ENCODE measurements at regions not wholly inside any gene's neighbourhood (a gene's known extent, or its start where the extent isn't known, plus 50 kb on each side); places are given as distances from the start of the nearest gene placed in this dataset.
A peak's percentile ranks its signal among the peaks of the same experiment; 100 is the strongest.

DNA sequence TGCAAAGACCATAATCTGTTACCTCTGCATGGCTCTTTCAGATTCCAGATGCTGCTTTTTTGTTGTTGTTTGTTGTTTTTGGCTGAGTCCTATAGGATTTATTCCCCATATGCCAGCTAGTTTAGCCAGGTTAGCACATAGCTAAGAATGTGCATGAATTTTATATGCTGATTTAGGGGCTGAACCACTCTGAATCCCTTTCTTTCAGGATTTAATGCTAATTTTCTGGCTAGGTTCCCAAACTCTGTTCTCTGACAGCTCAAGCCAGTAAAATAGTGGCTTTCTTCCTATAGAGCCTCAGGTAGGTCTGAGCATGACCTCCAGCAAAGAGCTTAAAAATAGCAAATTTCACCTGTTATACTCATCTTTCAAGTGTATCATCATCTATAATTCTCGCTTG is 521.4 kb downstream of the CAAP1 start:
- no peak for DNase-seq

GRCh38 chr9:26369093-26369492 is 523.5 kb downstream of the CAAP1 start:
- DNase-seq = no peak

DNA sequence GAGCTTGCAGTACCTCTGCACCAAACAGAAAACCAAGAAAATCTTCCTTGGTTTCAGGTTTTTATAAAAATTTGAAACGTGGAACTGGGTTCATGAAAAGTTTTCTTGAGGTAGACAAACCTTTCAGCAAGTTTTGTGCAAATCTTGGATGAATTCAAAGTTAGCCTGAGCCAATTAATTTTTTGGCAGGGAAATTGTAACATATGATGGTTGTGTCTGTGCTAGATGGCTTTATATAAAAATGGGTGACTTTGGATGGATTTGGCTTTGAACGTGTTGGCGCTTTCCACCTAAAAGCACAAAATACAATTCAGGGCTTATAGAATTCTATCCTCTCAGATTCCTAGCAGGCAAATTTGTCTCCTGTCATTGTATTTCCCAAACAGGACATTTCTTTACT is 524.4 kb downstream of the CAAP1 start:
- DNase-seq = no peak

DNA sequence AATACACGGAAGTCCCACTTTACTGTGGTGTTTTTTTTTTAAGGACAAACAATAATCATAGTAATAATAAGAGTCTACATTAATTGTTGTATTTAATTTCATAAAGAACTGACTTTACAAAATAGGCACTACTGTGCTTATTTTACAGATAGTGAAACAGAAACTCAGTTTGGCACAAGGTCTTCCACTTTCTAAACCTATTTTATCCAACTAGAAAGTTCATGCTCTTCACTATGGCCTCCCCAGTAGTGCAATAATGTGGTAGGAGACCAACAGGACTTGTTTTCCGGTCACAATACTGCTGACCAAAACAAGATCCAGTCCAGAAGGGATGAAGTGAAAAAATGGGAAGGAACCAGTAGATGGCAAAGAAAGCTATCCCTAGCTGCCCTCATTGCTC is 531.6 kb downstream of the CAAP1 start:
- DNase-seq = no peak

DNA sequence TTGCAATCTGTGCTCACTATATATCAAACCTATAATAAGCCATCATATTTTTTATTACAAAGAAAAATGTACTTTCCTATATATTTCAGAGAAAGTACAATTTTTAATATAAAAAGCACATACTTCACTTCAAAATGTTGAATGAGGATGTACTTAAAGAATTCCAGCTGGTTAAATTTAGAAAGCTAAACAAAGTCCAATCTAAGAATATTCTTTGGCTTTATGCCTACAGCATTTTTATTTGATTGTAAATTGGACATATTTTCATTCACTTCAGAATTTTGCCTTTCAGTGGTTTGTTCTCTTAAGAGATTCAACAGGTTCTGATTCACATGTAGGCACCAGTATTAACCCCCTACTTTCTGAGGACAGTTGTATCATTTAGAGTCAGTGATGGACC is 533.8 kb downstream of the CAAP1 start:
- DNase-seq = no peak

GRCh38 chr9:26357803-26358344 is 534.7 kb downstream of the CAAP1 start:
- DNase-seq = no peak

- no peak for DNase-seq
Observed at GRCh38 chr9:26356491-26356890, 536.1 kb downstream of the CAAP1 start.

- no peak for DNase-seq
Observed at GRCh38 chr9:26346942-26347477, 545.6 kb downstream of the CAAP1 start.

GRCh38 chr9:26341545-26341944 is 551.1 kb downstream of the CAAP1 start:
- DNase-seq = no peak

- no peak for DNase-seq
Observed at GRCh38 chr9:26339796-26340195, 552.8 kb downstream of the CAAP1 start.

DNA sequence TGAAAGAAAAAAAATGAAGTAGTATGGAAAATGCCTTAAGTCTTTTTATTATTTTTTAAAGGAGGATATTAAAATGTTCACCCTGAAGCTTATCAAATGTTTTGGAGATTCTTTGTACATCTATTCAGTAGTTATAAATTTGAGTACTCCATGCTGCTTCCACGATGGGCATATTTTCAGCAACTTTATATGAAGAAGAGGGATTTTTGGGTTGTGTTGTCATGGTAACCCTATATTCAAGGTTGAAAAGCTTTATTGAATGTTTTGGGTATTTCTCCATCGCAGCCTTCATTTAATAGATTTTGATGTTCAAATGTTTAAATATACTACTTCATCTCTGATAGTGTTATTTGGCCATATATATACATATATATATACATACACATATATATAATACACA is 557.5 kb downstream of the CAAP1 start:
- DNase-seq = no peak

DNA sequence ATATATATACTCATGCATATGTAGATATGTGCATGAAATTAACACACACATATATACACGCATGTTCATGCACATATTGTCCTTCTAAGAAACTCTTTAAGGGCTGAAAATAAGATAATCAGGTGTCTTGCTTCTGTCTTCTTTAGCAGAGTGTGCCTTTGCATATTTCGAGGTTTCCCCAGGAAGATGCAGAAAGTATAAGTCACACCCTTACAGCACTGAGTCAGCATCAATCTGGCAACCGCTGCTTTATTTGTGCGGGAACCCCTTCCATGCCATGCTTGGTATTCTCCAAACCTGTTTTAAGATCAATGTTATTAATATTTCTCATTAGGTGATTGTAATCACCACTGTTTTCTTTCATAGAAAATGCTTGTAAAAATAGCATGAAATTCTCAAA is 557.9 kb downstream of the CAAP1 start:
- no peak for DNase-seq

DNA sequence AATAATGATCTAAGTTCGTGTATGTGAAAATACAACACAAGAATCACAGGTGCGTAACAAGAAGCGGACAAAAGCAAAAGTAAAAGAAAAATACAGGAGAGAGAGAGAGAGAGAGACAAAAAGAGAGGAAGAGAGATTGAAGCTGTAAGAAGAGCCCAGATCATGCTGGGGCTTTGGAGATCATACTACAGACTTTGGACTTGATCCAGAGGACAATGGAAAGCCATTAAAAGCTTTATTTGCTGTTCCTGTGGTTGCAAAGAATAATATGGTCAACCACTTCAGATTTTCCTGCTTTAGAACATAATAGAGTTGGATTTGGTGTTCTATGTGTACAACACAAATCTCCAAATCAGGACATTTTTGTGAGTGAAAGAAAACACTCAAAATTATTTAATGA is 561.4 kb downstream of the CAAP1 start:
- DNase-seq = no peak

DNA sequence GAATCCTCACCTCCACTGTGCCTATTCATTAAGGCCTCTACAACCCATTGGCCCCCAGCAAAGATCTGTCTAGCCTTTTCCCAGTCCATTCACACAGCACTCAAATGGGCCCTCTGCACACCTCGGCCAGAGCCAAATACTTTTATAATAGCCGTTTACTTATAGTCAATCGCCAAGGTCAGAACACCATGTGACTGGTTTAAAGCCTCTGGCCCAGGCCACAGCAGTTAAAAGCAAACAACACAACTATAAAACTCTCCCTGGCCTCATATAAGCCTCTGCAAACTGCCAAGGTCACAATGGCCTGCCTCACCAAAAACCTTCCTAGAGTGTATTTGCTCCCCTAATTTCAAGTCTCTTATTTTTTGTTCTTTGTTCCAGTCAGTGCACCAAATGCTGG is 562.6 kb downstream of the CAAP1 start:
- no peak for DNase-seq

- DNase-seq = peak; percentile 50
Observed at GRCh38 chr9:26326563-26326962, 566.0 kb downstream of the CAAP1 start.

DNA sequence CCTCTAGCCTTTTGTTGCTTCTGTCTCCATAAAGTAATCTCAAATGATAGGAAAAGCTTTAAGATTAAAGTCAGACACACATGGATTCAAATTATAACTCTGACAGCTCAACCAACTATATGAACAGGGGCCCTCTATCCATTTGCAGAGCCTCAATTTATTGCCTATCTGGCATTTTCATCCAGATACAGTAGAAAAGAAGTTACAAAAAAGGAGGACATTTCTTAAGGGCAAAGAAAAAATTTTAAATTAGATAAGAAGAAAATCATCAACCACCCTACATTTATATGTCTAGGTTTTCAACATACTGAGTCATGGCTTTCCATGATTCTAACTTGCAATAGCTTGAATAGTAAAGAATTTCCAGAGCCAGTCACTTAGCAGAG is 567.2 kb downstream of the CAAP1 start:
- no peak for DNase-seq

DNA sequence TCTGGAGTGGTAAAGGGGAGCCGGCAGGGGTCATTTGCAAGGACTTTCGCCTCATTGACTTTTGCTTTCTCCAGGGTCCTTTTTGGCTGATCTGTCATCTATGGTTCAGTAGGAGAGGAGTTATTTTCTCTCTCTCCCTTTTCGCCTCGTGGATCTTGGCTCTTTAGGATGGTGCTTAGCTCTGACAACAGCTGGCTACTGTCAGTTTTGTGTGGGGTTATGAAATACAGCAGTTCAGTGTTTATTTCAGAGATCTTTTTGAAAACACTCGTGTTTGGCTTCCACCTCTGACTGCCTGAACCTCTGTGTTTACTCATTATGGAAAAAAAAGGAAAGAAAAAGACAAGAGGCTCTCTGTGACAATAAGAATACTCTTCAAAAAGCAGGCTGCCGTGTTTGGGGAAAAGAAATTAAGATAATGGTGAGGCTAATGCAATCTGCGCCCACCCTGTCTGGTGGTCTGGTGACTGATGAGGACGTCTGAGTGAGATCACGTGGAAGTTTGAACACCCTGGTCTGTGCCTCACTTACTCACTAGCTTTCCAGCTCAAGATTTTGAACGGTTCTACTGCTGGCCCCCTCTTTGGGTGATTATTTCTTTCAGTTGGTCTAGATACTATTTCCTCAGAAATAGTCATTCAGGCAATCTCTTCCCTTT is 567.7 kb downstream of the CAAP1 start:
- DNase-seq = no peak

DNA sequence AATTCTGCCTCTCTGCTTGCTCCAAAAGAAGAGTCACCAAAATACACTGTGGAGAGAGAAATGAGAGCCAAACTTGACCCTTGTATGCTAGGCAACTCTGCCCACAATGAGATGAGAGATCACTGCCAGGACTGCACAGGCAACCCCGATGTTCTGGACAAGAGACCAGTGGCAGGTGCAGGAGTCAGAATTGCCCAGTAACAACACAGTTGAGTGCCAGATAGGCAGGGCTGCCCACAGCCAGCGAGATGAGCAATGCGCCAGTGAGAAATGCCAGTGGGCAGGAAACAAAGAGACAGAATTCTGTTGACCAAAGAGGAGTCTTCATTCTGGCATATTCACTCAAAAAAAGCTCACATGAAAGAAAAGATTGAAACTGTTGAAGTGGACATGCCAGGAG is 570.7 kb downstream of the CAAP1 start:
- no peak for DNase-seq

- no peak for DNase-seq
Observed at GRCh38 chr9:26319859-26320258, 572.7 kb downstream of the CAAP1 start.

GRCh38 chr9:26313108-26313507 is 579.5 kb downstream of the CAAP1 start:
- DNase-seq = no peak

GRCh38 chr9:26311463-26311995 is 581.1 kb downstream of the CAAP1 start:
- no peak for DNase-seq

- DNase-seq = no peak
Observed at GRCh38 chr9:26310294-26310693, 582.3 kb downstream of the CAAP1 start.

DNA sequence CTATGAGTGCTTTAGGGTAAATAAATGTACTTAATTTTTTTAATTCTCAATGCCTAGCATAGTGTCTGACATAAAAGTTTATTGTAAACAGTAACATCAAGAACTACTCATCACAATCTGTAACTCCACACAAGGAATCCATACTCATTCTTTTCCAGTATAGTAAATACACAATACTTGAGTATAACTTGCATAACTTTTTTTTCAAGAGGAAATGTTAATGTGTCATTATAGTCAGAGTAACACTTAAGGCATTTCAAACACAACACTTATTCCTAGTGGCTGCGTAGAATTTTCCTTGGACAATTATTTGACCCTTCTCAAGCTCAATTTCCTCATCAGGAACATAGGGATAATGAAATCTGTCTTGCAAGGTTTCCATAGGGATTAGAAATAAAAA is 584.3 kb downstream of the CAAP1 start:
- DNase-seq = no peak

DNA sequence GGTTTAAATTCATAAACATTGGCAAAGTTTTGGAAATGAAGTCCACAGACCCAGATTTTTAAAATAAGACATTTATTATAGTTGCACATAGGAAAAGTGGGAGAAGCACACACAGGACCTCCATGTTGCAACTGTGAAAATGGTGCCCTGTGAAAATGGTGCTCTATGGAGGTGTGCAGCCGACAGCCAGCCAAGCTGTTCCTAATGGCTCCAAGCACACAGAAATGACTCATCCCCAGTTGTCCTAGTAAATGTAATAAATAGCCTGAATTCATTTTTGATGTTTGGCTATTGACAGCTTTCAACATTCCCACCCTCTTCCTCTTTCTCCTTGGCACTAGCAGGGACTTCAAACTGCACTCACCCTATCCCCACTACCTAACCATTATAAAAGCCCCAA is 590.9 kb downstream of the CAAP1 start:
- DNase-seq = no peak

DNA sequence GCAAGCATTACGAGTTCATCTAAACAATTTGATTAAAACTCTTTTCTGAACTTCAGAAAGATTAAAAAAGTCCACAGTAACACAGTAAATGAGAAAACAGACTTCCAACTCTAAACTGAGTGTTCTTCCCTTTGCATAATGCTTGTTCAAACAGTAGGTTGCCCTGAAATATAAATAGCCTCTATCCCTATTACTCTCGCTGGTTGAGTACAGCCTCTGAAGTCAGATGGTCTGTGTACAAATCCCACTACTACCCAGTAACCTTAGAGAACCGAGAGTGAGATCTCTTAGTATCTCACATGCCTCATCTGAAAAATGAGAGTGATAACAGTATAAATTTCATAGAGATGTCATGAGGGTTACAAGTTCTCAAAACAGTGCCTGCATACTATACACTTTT is 591.6 kb downstream of the CAAP1 start:
- no peak for DNase-seq

Data from NCI-H1048 (cell line).